ENCODE measurements at regions not wholly inside any gene's neighbourhood (a gene's known extent, or its start where the extent isn't known, plus 50 kb on each side); places are given as distances from the start of the nearest gene placed in this dataset.

DNA sequence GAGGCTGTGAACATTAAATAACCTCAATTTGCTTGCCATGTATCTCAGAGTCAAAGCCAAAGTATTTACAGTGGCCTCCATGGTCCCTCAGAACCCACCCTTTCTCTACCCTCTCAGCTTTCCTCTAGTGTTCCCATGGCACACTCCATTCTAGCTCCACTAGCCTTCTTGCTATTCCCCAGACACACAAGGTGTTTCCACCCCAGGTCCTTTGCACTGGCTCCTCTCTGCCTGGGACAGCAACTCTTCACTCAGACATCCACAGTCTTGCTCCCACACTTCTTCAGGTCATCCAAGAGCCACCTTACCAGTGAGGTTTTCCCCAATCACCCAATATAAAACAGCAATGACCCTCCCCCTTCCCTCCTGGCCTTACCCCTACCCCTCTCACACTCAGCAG, 56.5 kb upstream of the PLEKHG1 start:
- TF ChIP-seq, protein P1, sequence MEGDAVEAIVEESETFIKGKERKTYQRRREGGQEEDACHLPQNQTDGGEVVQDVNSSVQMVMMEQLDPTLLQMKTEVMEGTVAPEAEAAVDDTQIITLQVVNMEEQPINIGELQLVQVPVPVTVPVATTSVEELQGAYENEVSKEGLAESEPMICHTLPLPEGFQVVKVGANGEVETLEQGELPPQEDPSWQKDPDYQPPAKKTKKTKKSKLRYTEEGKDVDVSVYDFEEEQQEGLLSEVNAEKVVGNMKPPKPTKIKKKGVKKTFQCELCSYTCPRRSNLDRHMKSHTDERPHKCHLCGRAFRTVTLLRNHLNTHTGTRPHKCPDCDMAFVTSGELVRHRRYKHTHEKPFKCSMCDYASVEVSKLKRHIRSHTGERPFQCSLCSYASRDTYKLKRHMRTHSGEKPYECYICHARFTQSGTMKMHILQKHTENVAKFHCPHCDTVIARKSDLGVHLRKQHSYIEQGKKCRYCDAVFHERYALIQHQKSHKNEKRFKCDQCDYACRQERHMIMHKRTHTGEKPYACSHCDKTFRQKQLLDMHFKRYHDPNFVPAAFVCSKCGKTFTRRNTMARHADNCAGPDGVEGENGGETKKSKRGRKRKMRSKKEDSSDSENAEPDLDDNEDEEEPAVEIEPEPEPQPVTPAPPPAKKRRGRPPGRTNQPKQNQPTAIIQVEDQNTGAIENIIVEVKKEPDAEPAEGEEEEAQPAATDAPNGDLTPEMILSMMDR (conservative IDR thresholded peaks at IDR 0.05 in 1 of 2, IDR thresholded peaks at IDR 0.05 in 1 of 2; ENCODE audit: low read depth in 1 of 2, low read length in 2 of 2): no peak
- no peak for TF ChIP-seq EZH2 (IDR thresholded peaks at IDR 0.05; ENCODE audit: low read length, missing control alignments)
